ENCODE measurements at regions not wholly inside any gene's neighbourhood (a gene's known extent, or its start where the extent isn't known, plus 50 kb on each side); places are given as distances from the start of the nearest gene placed in this dataset.

DNA sequence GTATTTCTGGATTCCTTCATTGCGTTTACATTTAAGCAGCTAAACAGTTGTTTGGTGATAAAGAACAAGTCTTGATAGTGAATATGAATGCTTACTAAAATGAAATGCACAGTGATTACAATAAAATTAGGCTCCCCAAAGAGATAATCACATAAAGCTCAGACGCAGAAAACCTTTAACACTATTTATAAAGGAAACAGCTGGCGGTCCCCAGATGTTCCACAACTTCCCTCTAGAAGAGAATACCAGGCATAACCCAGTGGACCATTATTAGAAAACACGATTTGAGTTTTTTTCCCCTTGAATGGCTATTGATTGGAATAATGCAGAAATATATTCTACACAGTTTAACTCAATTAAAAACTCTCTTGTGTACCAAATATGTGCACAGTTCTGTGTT lies 573.2 kb downstream of the DIPK2A start:
- Histone ChIP-seq H3K27ac (no peak overlapping the region), H3K4me1 (no peaks in the 10 kb centered on the region), H3K27me3 (no peaks in the 10 kb centered on the region), H3K36me3 (no peaks in the 10 kb centered on the region), H3K4me3 (no peak overlapping the region), H3K9me3 (peaks cover 0 to 2% of the 10 kb centered on the region in 2 donors)
- TF ChIP-seq, protein P1, sequence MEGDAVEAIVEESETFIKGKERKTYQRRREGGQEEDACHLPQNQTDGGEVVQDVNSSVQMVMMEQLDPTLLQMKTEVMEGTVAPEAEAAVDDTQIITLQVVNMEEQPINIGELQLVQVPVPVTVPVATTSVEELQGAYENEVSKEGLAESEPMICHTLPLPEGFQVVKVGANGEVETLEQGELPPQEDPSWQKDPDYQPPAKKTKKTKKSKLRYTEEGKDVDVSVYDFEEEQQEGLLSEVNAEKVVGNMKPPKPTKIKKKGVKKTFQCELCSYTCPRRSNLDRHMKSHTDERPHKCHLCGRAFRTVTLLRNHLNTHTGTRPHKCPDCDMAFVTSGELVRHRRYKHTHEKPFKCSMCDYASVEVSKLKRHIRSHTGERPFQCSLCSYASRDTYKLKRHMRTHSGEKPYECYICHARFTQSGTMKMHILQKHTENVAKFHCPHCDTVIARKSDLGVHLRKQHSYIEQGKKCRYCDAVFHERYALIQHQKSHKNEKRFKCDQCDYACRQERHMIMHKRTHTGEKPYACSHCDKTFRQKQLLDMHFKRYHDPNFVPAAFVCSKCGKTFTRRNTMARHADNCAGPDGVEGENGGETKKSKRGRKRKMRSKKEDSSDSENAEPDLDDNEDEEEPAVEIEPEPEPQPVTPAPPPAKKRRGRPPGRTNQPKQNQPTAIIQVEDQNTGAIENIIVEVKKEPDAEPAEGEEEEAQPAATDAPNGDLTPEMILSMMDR (IDR thresholded peaks at IDR 0.05), result no peak
- ATAC-seq, result no peak
- intact Hi-C loops (cut with DNase I), result no loop called here
- no peak for DNase-seq

DNA sequence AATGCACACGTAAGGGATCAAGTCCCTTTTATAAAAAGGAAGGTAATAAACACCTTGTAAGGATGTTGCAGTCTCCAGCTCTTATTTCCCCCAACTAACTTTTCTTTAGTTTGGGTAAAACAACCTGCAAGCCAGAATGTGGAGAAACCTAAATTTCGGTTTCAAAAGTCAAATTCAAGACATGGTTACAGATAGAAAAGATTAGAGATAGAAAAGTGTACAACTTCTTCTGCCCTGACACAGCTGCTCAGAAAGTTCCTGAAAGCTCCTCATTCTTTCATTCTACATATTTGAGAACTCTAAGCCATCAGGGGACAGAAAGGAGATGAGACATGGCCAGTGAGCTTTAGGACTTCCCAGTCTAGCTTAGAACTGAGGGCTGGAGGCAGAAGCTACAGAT lies 574.9 kb downstream of the DIPK2A start:
- TF ChIP-seq, protein P1 (IDR thresholded peaks at IDR 0.05), result no peak
- no peak overlapping the region for H3K4me3 ChIP-seq
- no peaks in the 10 kb centered on the region for H3K36me3 ChIP-seq
- H3K4me1 ChIP-seq, result no peaks in the 10 kb centered on the region
- no peak for DNase-seq
- no peak for ATAC-seq
- no peaks in the 10 kb centered on the region for H3K27me3 ChIP-seq
- intact Hi-C loops (cut with DNase I), result no loop called here
- H3K27ac ChIP-seq, result no peak overlapping the region
- no peaks in the 10 kb centered on the region for H3K9me3 ChIP-seq

GRCh38 chr3:144548346-144548745 lies 576.7 kb downstream of the DIPK2A start:
- ATAC-seq, result no peak
- Histone ChIP-seq H3K27me3 (no peaks in the 10 kb centered on the region), H3K36me3 (no peaks in the 10 kb centered on the region), H3K9me3 (no peaks in the 10 kb centered on the region), H3K27ac (no peak overlapping the region), H3K4me3 (no peak overlapping the region), H3K4me1 (no peaks in the 10 kb centered on the region)
- intact Hi-C loops (cut with DNase I), result no loop called here
- TF ChIP-seq, protein P1 (IDR thresholded peaks at IDR 0.05), result no peak
- DNase-seq, result peak in 1 of 4 donors; percentile 13

GRCh38 chr3:144549166-144549565 lies 577.5 kb downstream of the DIPK2A start:
- ATAC-seq, result peak; percentile 47
- Histone ChIP-seq H3K4me1 (no peaks in the 10 kb centered on the region), H3K4me3 (no peak overlapping the region), H3K36me3 (no peaks in the 10 kb centered on the region), H3K9me3 (no peaks in the 10 kb centered on the region), H3K27me3 (no peaks in the 10 kb centered on the region), H3K27ac (no peak overlapping the region)
- no peak for DNase-seq
- intact Hi-C loops (cut with DNase I), result no loop called here
- TF ChIP-seq, protein P1 (IDR thresholded peaks at IDR 0.05), result no peak

- Histone ChIP-seq H3K27ac (no peak overlapping the region), H3K4me3 (no peak overlapping the region), H3K36me3 (no peaks in the 10 kb centered on the region), H3K4me1 (no peaks in the 10 kb centered on the region), H3K27me3 (no peaks in the 10 kb centered on the region), H3K9me3 (no peaks in the 10 kb centered on the region)
- ATAC-seq (peak; percentile 74), DNase-seq (no peak)
- intact Hi-C loops (cut with DNase I), result no loop called here
- TF ChIP-seq, protein P1 (IDR thresholded peaks at IDR 0.05), result no peak
Measured at GRCh38 chr3:144552346-144553057, 580.9 kb downstream of the DIPK2A start.

Measured in left lung (tissue), 4 donors.